ENCODE measurements at regions not wholly inside any gene's neighbourhood (a gene's known extent, or its start where the extent isn't known, plus 50 kb on each side); places are given as distances from the start of the nearest gene placed in this dataset.

DNA sequence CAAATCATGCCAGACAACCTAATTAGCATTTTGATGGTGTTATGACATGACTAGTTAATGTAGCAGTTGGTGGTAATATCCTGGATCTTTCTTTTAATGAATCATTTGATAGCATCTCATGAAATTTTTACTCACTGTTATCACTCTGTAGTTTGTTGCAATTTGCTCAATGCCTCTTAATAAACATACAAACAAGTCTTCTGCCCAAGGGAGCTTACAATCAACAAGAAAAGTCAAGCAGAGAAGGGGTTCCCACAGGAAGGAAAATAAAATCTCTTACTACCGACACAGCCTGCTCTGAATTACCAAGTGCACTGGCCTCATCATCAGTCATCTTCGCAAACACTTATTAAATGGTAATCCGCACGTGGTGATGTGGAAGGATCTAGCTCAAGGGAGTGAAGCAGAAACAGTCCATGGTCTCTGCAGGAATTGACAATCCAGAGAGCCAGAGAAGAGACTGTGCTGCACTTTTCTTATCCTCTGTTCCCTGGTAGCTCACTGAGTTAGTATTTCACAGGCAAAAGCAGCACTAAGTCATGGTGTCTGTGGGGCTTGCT lies 263.5 kb downstream of the EPHA4 start:
- FAIRE-seq (no peak), DNase-seq (ENCODE audit: low spot score) (no peak), ATAC-seq (no peak)
- no peaks in the 10 kb centered on the region for H4K20me1 ChIP-seq (ENCODE audit: insufficient read depth, low read length)
- no peak overlapping the region for H3K4me2 ChIP-seq (ENCODE audit: low read depth, low read length)
- no peaks in the 10 kb centered on the region for H3K4me1 ChIP-seq (ENCODE audit: insufficient read depth, low read length)
- no peaks in the 10 kb centered on the region for H3K9me3 ChIP-seq (ENCODE audit: low read length)
- no peaks in the 10 kb centered on the region for H3K36me3 ChIP-seq (replicated peaks in 1 of 2; ENCODE audit: control insufficient read depth in 1 of 2, insufficient read depth in 2 of 2, low read length in 2 of 2)
- H3K79me2 ChIP-seq (ENCODE audit: insufficient read depth, low read length) = no peaks in the 10 kb centered on the region
- in situ Hi-C loops (cut with HindIII; ENCODE audit: extremely low pct_ligation_motif_present, low pct_unique_long_range_greater_than_20kb) (no loop called here), intact Hi-C loops (cut with micrococcal nuclease; ENCODE audit: unreplicated experiment) (no loop called here)
- no peak overlapping the region for H3K27ac ChIP-seq (ENCODE audit: extremely low read length, insufficient read depth, low read length)
- whole genome bisulfite sequencing (ENCODE audit: low lambda C conversion rate) = 43% methylated on average over 4 of the region's 4 CpGs
- no peak overlapping the region for H3K4me3 ChIP-seq (replicated peaks in 1 of 3; ENCODE audit: insufficient read depth in 1 of 3, low read depth in 2 of 3, low read length in 3 of 3)
- ChIA-PET POLR2A (no interaction called here), CTCF (ENCODE audit: low intra/inter-chr PET ratio, low total read pairs) (no interaction called here)
- no peaks in the 10 kb centered on the region for H3K27me3 ChIP-seq (ENCODE audit: control insufficient read depth in 1 of 2, insufficient read depth in 2 of 2, low read length in 2 of 2)
- H3K9ac ChIP-seq (ENCODE audit: insufficient read depth, low read depth, low read length) = no peak overlapping the region
- TF ChIP-seq, protein P1, sequence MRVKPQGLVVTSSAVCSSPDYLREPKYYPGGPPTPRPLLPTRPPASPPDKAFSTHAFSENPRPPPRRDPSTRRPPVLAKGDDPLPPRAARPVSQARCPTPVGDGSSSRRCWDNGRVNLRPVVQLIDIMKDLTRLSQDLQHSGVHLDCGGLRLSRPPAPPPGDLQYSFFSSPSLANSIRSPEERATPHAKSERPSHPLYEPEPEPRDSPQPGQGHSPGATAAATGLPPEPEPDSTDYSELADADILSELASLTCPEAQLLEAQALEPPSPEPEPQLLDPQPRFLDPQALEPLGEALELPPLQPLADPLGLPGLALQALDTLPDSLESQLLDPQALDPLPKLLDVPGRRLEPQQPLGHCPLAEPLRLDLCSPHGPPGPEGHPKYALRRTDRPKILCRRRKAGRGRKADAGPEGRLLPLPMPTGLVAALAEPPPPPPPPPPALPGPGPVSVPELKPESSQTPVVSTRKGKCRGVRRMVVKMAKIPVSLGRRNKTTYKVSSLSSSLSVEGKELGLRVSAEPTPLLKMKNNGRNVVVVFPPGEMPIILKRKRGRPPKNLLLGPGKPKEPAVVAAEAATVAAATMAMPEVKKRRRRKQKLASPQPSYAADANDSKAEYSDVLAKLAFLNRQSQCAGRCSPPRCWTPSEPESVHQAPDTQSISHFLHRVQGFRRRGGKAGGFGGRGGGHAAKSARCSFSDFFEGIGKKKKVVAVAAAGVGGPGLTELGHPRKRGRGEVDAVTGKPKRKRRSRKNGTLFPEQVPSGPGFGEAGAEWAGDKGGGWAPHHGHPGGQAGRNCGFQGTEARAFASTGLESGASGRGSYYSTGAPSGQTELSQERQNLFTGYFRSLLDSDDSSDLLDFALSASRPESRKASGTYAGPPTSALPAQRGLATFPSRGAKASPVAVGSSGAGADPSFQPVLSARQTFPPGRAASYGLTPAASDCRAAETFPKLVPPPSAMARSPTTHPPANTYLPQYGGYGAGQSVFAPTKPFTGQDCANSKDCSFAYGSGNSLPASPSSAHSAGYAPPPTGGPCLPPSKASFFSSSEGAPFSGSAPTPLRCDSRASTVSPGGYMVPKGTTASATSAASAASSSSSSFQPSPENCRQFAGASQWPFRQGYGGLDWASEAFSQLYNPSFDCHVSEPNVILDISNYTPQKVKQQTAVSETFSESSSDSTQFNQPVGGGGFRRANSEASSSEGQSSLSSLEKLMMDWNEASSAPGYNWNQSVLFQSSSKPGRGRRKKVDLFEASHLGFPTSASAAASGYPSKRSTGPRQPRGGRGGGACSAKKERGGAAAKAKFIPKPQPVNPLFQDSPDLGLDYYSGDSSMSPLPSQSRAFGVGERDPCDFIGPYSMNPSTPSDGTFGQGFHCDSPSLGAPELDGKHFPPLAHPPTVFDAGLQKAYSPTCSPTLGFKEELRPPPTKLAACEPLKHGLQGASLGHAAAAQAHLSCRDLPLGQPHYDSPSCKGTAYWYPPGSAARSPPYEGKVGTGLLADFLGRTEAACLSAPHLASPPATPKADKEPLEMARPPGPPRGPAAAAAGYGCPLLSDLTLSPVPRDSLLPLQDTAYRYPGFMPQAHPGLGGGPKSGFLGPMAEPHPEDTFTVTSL (CRISPR knock-in tag; IDR thresholded peaks at IDR 0.05; ENCODE audit: borderline replicate concordance) = no peak
- TF ChIP-seq REL (CRISPR knock-in tag; conservative IDR thresholded peaks at IDR 0.05) (no peak), ZNF383 (CRISPR knock-in tag; IDR thresholded peaks at IDR 0.05; ENCODE audit: borderline replicate concordance) (no peak), ZBTB20 (CRISPR knock-in tag; IDR thresholded peaks at IDR 0.05; ENCODE audit: borderline replicate concordance, low read depth) (no peak), ZNF10 (CRISPR knock-in tag; IDR thresholded peaks at IDR 0.05; ENCODE audit: borderline replicate concordance, low read depth) (no peak), YEATS4 (CRISPR knock-in tag; IDR thresholded peaks at IDR 0.05; ENCODE audit: borderline replicate concordance) (no peak), ZNF713 (CRISPR knock-in tag; IDR thresholded peaks at IDR 0.05) (no peak)
- TF ChIP-seq, protein P2, sequence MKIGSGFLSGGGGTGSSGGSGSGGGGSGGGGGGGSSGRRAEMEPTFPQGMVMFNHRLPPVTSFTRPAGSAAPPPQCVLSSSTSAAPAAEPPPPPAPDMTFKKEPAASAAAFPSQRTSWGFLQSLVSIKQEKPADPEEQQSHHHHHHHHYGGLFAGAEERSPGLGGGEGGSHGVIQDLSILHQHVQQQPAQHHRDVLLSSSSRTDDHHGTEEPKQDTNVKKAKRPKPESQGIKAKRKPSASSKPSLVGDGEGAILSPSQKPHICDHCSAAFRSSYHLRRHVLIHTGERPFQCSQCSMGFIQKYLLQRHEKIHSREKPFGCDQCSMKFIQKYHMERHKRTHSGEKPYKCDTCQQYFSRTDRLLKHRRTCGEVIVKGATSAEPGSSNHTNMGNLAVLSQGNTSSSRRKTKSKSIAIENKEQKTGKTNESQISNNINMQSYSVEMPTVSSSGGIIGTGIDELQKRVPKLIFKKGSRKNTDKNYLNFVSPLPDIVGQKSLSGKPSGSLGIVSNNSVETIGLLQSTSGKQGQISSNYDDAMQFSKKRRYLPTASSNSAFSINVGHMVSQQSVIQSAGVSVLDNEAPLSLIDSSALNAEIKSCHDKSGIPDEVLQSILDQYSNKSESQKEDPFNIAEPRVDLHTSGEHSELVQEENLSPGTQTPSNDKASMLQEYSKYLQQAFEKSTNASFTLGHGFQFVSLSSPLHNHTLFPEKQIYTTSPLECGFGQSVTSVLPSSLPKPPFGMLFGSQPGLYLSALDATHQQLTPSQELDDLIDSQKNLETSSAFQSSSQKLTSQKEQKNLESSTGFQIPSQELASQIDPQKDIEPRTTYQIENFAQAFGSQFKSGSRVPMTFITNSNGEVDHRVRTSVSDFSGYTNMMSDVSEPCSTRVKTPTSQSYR (CRISPR knock-in tag; IDR thresholded peaks at IDR 0.05; ENCODE audit: borderline replicate concordance) = no peak
- H2AFZ ChIP-seq (ENCODE audit: low read length) = no peak overlapping the region
- no TSS peak for BruUV-seq (replicated peaks)
